ENCODE measurements at regions not wholly inside any gene's neighbourhood (a gene's known extent, or its start where the extent isn't known, plus 50 kb on each side); places are given as distances from the start of the nearest gene placed in this dataset.

DNA sequence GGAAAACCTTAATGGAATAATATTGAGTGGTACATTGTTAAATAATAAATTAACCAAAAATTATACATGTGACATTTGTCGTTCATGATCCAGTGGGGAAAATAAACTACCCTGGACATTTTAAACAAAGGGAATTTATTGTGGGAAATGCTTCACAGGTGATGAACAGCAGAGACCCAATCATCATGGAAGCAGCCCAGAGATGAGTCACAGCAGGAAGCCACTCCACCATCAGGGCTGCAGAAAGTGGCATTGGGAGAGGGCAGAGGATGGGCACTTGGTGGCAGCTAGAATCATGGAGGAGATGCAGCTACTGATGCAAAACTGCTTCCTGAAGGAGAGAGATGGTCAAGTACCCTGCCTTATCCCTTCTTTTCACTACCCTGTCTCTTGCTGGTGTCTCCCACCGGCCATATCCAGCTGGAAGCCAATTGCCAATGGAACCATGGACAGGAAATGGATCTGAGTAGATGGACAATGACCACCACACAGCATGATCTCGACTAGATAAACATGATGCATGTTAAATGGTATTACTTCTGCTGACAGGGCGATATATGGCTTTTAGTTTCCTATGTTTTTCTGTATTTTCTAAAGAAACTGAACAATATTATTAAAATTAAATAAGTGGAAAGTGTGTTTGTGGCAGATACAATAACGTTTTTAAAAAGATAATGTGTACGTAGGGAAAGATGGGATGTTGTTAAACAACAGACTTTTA lies 139.8 kb downstream of the RPIA start:
- TF ChIP-seq, protein P1, sequence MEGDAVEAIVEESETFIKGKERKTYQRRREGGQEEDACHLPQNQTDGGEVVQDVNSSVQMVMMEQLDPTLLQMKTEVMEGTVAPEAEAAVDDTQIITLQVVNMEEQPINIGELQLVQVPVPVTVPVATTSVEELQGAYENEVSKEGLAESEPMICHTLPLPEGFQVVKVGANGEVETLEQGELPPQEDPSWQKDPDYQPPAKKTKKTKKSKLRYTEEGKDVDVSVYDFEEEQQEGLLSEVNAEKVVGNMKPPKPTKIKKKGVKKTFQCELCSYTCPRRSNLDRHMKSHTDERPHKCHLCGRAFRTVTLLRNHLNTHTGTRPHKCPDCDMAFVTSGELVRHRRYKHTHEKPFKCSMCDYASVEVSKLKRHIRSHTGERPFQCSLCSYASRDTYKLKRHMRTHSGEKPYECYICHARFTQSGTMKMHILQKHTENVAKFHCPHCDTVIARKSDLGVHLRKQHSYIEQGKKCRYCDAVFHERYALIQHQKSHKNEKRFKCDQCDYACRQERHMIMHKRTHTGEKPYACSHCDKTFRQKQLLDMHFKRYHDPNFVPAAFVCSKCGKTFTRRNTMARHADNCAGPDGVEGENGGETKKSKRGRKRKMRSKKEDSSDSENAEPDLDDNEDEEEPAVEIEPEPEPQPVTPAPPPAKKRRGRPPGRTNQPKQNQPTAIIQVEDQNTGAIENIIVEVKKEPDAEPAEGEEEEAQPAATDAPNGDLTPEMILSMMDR (IDR thresholded peaks at IDR 0.05; ENCODE audit: low read depth, low read length), result no peak
- no peaks in the 10 kb centered on the region for H3K36me3 ChIP-seq
- no peaks in the 10 kb centered on the region for H3K9me3 ChIP-seq
- no peak overlapping the region for H3K4me3 ChIP-seq (ENCODE audit: low read depth, low read length)
- no peaks in the 10 kb centered on the region for H3K4me1 ChIP-seq
- no peaks in the 10 kb centered on the region for H3K27me3 ChIP-seq
- no peak for DNase-seq

DNA sequence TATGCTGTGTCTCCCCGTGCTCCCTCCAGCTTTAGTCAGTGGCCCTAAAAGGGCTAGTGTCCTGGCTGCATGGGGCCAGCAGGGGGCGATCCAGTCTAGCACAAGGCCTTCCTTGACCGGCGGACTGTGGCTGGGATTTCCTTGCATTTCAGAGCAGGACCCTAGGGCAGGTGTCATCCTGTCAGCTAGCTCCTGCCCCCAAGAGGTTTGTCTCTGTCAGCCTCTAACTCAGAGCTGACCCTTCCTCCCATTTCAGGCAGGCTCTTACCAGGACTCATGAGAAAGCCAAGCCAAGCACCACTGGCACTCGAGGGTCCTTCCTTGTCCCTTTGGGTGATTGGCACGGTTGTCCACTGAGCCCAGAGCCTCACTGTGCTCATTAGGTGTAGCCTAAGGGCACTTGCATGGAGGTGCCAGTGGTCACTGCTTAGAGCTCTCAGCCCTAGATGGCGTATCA lies 140.3 kb downstream of the RPIA start:
- H3K9me3 ChIP-seq, result no peaks in the 10 kb centered on the region
- DNase-seq, result peak; percentile 46
- H3K4me3 ChIP-seq (ENCODE audit: low read depth, low read length), result no peak overlapping the region
- no peaks in the 10 kb centered on the region for H3K27me3 ChIP-seq
- H3K36me3 ChIP-seq, result no peaks in the 10 kb centered on the region
- TF ChIP-seq, protein P1 (IDR thresholded peaks at IDR 0.05; ENCODE audit: low read depth, low read length), result peak; percentile 66
- H3K4me1 ChIP-seq, result no peaks in the 10 kb centered on the region

DNA sequence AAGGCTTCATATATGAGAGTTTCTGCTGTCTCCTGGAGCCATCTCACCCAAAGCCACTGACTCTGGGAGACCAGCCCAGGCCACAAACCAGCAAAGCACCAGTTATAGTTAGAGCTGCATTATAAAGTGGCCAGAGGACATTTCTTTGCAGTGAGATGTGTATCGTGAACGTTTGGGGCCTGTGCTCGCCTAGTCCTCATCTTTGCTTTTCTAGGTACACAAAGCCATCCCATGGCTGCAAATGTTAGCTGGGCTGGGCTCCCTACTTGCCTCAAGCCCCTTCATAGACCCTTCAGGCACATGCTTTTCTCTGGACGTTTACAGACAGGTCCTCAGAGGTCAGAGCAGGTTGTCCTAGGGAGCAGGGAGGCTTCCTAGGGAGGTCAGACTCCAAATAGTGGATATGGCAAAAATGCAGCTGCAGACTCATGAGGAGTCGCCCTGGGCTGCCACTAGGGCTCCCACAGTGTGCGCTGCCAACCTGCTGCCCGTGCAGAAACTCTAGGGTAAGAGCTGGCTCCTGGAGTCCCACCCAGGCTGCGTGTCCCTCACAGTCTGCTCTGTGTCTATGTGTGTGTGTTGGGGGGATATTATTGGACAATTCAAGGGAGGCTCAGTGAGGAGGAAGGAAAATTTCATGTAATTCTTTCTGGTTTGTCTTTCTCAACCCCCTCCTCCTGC lies 141.0 kb downstream of the RPIA start:
- Histone ChIP-seq H3K27me3 (no peaks in the 10 kb centered on the region), H3K9me3 (no peaks in the 10 kb centered on the region), H3K36me3 (no peaks in the 10 kb centered on the region), H3K4me3 (ENCODE audit: low read depth, low read length) (no peak overlapping the region), H3K4me1 (no peaks in the 10 kb centered on the region)
- DNase-seq, result no peak
- TF ChIP-seq, protein P1 (IDR thresholded peaks at IDR 0.05; ENCODE audit: low read depth, low read length), result no peak

DNA sequence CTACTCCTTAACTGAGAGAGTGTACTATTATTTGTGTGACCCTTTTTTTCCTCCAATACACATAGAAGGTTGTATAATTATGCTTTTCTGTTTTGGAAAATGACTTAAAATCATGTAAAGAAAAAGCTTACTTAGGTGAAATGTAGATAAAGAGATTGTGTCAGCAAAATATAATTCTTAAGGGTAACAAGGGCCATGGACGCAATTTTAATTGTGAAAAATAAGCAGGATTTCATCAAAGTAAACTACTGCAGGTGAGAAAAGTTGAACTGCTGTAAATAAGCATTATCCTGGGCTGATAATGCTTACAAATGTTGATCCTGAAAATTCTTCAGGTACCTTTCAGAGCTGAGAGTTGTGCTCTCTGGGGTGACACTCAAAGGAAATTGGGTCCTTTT lies 141.5 kb downstream of the RPIA start:
- Histone ChIP-seq H3K27me3 (no peaks in the 10 kb centered on the region), H3K36me3 (no peaks in the 10 kb centered on the region), H3K4me1 (no peaks in the 10 kb centered on the region), H3K9me3 (no peaks in the 10 kb centered on the region), H3K4me3 (ENCODE audit: low read depth, low read length) (no peak overlapping the region)
- no peak for DNase-seq
- TF ChIP-seq, protein P1 (IDR thresholded peaks at IDR 0.05; ENCODE audit: low read depth, low read length), result no peak

DNA sequence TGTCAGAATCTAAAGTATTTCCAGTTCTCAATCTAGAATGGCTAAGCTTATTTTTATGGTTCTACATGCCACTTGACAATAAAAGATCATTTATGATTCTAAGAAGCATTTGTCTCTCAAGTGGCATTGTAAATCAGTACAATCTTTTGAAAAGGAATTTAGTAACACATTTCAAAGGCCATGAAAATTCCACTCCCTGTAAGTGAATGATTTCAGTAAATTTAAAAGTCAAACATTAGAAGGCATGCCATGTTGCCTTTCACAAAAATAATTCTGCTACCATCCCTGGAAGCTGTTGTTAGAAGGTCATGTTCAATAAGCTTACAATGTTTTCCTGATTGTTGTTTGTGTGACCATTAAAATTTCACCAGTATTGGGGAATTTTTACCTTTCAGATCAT lies 142.9 kb downstream of the RPIA start:
- Histone ChIP-seq H3K36me3 (no peaks in the 10 kb centered on the region), H3K9me3 (no peaks in the 10 kb centered on the region), H3K4me1 (no peaks in the 10 kb centered on the region), H3K4me3 (ENCODE audit: low read depth, low read length) (no peak overlapping the region), H3K27me3 (no peaks in the 10 kb centered on the region)
- TF ChIP-seq, protein P1 (IDR thresholded peaks at IDR 0.05; ENCODE audit: low read depth, low read length), result no peak
- DNase-seq, result no peak

DNA sequence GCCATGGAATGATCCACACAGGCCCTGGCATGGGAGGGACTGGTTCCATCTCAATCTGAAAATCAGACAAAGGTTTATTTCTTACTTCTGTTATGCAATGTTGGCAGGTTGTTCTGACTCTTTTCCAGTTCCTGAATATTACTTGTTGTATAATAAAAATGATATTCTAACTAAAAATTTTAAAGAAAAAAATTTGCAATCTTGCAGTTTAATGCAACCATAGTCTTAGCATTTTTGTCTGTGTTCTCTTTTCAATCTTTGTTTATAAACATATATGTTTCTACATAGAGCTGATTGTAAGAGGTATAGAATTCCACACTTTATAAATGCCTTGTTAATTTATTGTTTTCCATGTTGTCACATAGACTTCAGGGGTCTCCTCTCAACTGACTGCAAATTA lies 143.4 kb downstream of the RPIA start:
- Histone ChIP-seq H3K27me3 (no peaks in the 10 kb centered on the region), H3K4me1 (no peaks in the 10 kb centered on the region), H3K4me3 (ENCODE audit: low read depth, low read length) (no peak overlapping the region), H3K36me3 (no peaks in the 10 kb centered on the region), H3K9me3 (no peaks in the 10 kb centered on the region)
- DNase-seq, result no peak
- TF ChIP-seq, protein P1 (IDR thresholded peaks at IDR 0.05; ENCODE audit: low read depth, low read length), result no peak
